C4-2B (cell line): ENCODE measurements at regions not wholly inside any gene's neighbourhood (a gene's known extent, or its start where the extent isn't known, plus 50 kb on each side); places are given as distances from the start of the nearest gene placed in this dataset.

Source experiments
- H3K27ac ChIP-seq: fragments of 450-650 bp; 2 replicates; pipeline ENCODE4 v1.5.1; 2017
- ZFX ChIP-seq: fragments of 450-650 bp; IDR thresholded peaks from 2 replicates; pipeline ENCODE4 v1.6.1; 2017
- TF ChIP-seq, protein P1 (sequence below): fragments of 450-650 bp; conservative IDR thresholded peaks from 2 replicates; pipeline ENCODE4 v1.5.1; 2017; ENCODE audit warnings: mild to moderate bottlenecking

- H3K27ac ChIP-seq = no peak overlapping the region
- TF ChIP-seq ZFX = no peak
- TF ChIP-seq, protein P1, sequence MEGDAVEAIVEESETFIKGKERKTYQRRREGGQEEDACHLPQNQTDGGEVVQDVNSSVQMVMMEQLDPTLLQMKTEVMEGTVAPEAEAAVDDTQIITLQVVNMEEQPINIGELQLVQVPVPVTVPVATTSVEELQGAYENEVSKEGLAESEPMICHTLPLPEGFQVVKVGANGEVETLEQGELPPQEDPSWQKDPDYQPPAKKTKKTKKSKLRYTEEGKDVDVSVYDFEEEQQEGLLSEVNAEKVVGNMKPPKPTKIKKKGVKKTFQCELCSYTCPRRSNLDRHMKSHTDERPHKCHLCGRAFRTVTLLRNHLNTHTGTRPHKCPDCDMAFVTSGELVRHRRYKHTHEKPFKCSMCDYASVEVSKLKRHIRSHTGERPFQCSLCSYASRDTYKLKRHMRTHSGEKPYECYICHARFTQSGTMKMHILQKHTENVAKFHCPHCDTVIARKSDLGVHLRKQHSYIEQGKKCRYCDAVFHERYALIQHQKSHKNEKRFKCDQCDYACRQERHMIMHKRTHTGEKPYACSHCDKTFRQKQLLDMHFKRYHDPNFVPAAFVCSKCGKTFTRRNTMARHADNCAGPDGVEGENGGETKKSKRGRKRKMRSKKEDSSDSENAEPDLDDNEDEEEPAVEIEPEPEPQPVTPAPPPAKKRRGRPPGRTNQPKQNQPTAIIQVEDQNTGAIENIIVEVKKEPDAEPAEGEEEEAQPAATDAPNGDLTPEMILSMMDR = no peak
Measured at GRCh38 chr2:168378960-168379669, 77.0 kb upstream of the CERS6 start.

GRCh38 chr2:168380500-168380899, 75.6 kb upstream of the CERS6 start:
- no peak overlapping the region for H3K27ac ChIP-seq
- TF ChIP-seq ZFX = no peak
- TF ChIP-seq, protein P1 = no peak

GRCh38 chr2:168392024-168392423, 64.0 kb upstream of the CERS6 start:
- no peak for TF ChIP-seq ZFX
- TF ChIP-seq, protein P1 = no peak
- H3K27ac ChIP-seq = no peak overlapping the region

DNA sequence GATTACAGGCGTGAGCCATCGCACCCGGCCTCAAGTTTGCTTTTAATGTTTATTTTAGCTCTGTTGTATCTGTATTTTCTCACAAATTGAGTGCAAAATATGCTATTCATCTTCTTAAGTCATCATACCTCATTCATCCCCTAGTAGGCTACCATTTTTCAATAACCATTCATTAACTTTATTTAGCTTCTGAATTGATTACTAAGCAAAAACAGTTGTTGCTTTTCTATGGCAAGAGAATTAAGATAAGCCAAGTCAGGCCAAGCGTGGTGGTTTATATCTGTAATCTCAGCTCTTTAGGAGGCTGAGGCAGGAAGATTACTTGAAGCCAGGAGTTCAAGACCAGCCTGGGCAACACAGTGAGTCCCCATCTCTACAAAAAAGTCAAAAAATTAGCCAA, 63.3 kb upstream of the CERS6 start:
- no peak overlapping the region for H3K27ac ChIP-seq
- TF ChIP-seq, protein P1 = no peak
- no peak for TF ChIP-seq ZFX

DNA sequence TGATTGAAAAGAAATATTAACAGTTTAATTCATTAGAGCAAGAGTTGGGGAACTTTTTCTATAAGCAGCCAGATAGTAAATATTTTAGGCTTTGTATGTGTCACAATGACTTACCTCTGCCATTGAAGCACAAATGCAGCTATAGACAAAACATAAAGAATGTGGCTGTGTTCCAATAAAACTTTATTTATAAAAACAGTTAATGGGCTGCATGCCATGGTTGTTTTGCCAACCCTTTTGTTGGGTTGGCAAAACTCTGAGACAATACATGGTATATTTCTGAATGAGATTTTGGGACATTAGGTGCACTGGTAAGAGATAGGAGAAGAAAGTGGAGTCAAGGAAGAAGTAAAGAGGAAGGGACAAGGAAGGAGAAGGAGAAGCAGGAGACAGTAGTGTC, 61.8 kb upstream of the CERS6 start:
- TF ChIP-seq, protein P1 = no peak
- no peak for TF ChIP-seq ZFX

GRCh38 chr2:168396131-168396530, 59.9 kb upstream of the CERS6 start:
- TF ChIP-seq, protein P1 = no peak
- no peak for TF ChIP-seq ZFX
- H3K27ac ChIP-seq = no peak overlapping the region

More for the DNA sequence above, 61.8 kb upstream of the CERS6 start:
- H3K27ac ChIP-seq = no peak overlapping the region

DNA sequence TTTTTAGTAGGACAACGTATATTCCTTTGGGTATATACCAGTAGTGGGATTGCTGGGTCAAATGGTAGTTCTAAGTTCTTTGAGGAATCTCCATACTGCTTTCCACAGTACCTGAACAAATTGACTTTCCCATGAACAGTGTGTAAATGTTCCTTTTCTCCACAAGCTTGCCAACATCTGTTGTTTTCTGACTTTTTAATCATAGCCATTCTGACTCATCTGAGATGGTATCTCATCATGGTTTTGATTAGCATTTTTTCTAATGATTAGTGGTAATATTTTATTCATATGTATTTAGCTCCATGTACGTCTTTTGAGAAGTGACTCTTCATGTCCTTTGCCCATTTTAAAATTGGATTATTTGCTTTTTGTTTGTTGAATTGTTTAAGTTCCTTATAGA, 58.4 kb upstream of the CERS6 start:
- no peak overlapping the region for H3K27ac ChIP-seq

More for the DNA sequence above, 58.4 kb upstream of the CERS6 start:
- TF ChIP-seq, protein P1 = no peak
- TF ChIP-seq ZFX = no peak
